GM12865 (cell line): ENCODE measurements at regions not wholly inside any gene's neighbourhood (a gene's known extent, or its start where the extent isn't known, plus 50 kb on each side); places are given as distances from the start of the nearest gene placed in this dataset.
"Not testable (repeated sequence)": the region's sequence is repeated elsewhere in the genome, so short reads cannot be mapped to it uniquely, and the experiment has no call there.

ENCODE experiments used
- DNase-seq: peaks from one replicate; pipeline ENCODE4 v3.0.0; 2010; ENCODE audit warnings: low read depth
- H3K4me3 ChIP-seq: 2 replicates; pipeline ENCODE4 v1.5.1; 2011; ENCODE audit warnings: mild to moderate bottlenecking, low read depth, low read length, control low read depth
- TF ChIP-seq, protein P1 (sequence below): IDR thresholded peaks from 2 replicates; pipeline ENCODE4 v1.5.1; 2011; ENCODE audit warnings: low read length, control low read depth, low read depth, inconsistent platforms; ENCODE audit not compliant: insufficient read depth; ENCODE audit errors: missing control alignments

DNA sequence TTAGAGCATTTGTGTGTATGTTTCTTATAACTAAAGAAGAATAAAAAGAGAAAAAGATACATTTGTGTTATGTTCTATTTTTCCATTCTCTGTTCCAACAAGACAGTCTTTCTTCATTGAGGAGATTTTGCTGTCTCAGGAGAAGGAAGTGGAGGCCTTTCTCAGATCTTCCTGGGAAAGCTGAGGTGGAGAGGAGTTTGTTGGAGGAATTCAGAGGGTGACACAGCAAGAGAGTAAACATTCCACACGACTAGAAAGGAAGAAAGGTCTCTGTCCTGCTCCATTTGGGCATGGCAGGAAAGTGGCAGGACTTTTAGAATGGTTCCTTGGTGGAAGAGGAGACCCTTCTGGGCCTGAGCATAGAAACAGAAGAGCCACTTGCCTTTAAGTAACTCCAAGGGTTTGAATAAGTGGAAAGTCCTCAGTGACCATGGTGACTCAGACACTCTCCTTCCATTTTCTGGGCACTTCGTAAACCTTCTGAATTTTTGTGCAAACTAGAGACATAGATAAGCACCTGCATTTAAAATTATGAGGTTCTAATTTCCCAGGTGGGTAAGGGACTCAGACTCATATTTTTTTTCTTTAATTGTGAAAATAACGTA, 52.3 kb upstream of the COL5A2 start:
- H3K4me3 ChIP-seq = no peak overlapping the region
- TF ChIP-seq, protein P1, sequence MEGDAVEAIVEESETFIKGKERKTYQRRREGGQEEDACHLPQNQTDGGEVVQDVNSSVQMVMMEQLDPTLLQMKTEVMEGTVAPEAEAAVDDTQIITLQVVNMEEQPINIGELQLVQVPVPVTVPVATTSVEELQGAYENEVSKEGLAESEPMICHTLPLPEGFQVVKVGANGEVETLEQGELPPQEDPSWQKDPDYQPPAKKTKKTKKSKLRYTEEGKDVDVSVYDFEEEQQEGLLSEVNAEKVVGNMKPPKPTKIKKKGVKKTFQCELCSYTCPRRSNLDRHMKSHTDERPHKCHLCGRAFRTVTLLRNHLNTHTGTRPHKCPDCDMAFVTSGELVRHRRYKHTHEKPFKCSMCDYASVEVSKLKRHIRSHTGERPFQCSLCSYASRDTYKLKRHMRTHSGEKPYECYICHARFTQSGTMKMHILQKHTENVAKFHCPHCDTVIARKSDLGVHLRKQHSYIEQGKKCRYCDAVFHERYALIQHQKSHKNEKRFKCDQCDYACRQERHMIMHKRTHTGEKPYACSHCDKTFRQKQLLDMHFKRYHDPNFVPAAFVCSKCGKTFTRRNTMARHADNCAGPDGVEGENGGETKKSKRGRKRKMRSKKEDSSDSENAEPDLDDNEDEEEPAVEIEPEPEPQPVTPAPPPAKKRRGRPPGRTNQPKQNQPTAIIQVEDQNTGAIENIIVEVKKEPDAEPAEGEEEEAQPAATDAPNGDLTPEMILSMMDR = no peak
- no peak for DNase-seq

GRCh38 chr2:189232759-189233406, 53.3 kb upstream of the COL5A2 start:
- peak; percentile 35 for DNase-seq
- TF ChIP-seq, protein P1 = no peak
- no peak overlapping the region for H3K4me3 ChIP-seq

DNA sequence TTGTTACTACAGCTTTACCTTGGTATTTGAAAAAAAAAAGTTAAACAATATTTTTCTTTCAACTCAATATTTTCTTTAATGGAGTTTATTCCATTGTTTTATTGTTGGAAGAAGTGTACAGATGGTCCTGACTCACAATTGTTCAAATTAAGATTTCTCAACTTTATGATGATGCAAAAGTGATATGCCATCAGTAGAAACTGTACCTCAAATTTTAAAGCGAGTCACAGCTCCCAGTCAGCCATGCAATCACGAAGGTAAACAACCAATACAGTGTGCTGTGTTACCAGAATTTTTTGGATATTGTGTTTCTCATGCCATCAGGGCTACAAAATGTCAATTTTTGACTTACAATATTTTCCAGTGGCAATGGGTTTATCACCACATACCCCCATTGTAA, 54.0 kb upstream of the COL5A2 start:
- TF ChIP-seq, protein P1 = no peak
- DNase-seq = no peak
- no peak overlapping the region for H3K4me3 ChIP-seq

DNA sequence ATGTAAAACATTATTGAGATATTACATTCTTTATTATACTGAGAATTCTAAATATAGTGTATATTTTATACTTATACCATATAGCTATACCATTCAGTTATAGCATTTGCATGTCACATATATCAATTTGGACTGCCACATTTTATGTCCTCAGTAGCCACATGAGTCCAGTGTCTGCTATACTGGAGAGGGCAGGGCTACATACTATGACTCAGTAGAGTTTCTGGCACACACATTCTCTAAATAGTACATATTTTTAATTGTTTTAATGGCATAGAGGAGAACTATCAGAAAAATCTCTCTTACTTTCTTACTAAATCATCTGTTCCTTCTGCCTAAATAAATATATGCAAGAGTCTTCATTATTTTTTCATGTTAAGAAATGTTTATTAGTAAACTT, 55.4 kb upstream of the COL5A2 start:
- TF ChIP-seq, protein P1 = no peak
- no peak for DNase-seq

GRCh38 chr2:189236066-189236465, 56.5 kb upstream of the COL5A2 start:
- TF ChIP-seq, protein P1 = no peak
- H3K4me3 ChIP-seq = no peak overlapping the region
- DNase-seq = no peak

More for the DNA sequence above, 55.4 kb upstream of the COL5A2 start:
- H3K4me3 ChIP-seq = no peak overlapping the region

- no peak for DNase-seq
- TF ChIP-seq, protein P1 = no peak
These were observed 59.3 kb upstream of the COL5A2 start for GRCh38 chr2:189238903-189239302.

GRCh38 chr2:189243843-189244242, 64.3 kb upstream of the COL5A2 start:
- H3K4me3 ChIP-seq, DNase-seq: not testable (repeated sequence)

More at GRCh38 chr2:189238903-189239302, 59.3 kb upstream of the COL5A2 start:
- H3K4me3 ChIP-seq = no peak overlapping the region
